HG03571 (cell line): ENCODE measurements at regions not wholly inside any gene's neighbourhood (a gene's known extent, or its start where the extent isn't known, plus 50 kb on each side); places are given as distances from the start of the nearest gene placed in this dataset.
A peak's percentile ranks its signal among the peaks of the same experiment; 100 is the strongest.
"Not testable (repeated sequence)": the region's sequence is repeated elsewhere in the genome, so short reads cannot be mapped to it uniquely, and the experiment has no call there.

Experiments
- ATAC-seq: cut with Tn5 transposase; IDR thresholded peaks from one replicate; pipeline ENCODE4 v1.9.1; 2021; ENCODE audit not compliant: unreplicated experiment

GRCh38 chr5:54404568-54404967, 50.9 kb upstream of the HSPB3 start:
- ATAC-seq, result no peak

- ATAC-seq, result no peak
Measured at GRCh38 chr5:54403885-54404416, 51.5 kb upstream of the HSPB3 start.

GRCh38 chr5:54403121-54403520, 52.4 kb upstream of the HSPB3 start:
- no peak for ATAC-seq

GRCh38 chr5:54401515-54401914, 54.0 kb upstream of the HSPB3 start:
- ATAC-seq, result peak; percentile 76

GRCh38 chr5:54398191-54398590, 57.3 kb upstream of the HSPB3 start:
- ATAC-seq, result no peak

- no peak for ATAC-seq
Measured at GRCh38 chr5:54397420-54397819, 58.1 kb upstream of the HSPB3 start.

GRCh38 chr5:54393007-54393406, 62.5 kb upstream of the HSPB3 start:
- ATAC-seq, result not testable (repeated sequence)

- ATAC-seq, result no peak
Measured at GRCh38 chr5:54390539-54391031, 64.9 kb upstream of the HSPB3 start.

- ATAC-seq, result no peak
Measured at GRCh38 chr5:54390015-54390414, 65.5 kb upstream of the HSPB3 start.

- not testable (repeated sequence) for ATAC-seq
Measured at GRCh38 chr5:54389399-54389798, 66.1 kb upstream of the HSPB3 start.

GRCh38 chr5:54388811-54389210, 66.7 kb upstream of the HSPB3 start:
- no peak for ATAC-seq

GRCh38 chr5:54388409-54388808, 67.1 kb upstream of the HSPB3 start:
- no peak for ATAC-seq

- ATAC-seq, result no peak
Measured at GRCh38 chr5:54387659-54388232, 67.8 kb upstream of the HSPB3 start.

- ATAC-seq, result no peak
Measured at GRCh38 chr5:54387031-54387430, 68.5 kb upstream of the HSPB3 start.

- ATAC-seq, result no peak
Measured at GRCh38 chr5:54385994-54386393, 69.5 kb upstream of the HSPB3 start.

GRCh38 chr5:54384356-54384933, 71.1 kb upstream of the HSPB3 start:
- ATAC-seq, result no peak

- ATAC-seq, result no peak
Measured at GRCh38 chr5:54383941-54384340, 71.6 kb upstream of the HSPB3 start.

- ATAC-seq, result no peak
Measured at GRCh38 chr5:54383225-54383901, 72.1 kb upstream of the HSPB3 start.

- ATAC-seq, result not testable (repeated sequence)
Measured at GRCh38 chr5:54381319-54381718, 70.9 kb upstream of the ARL15 start.

- ATAC-seq, result no peak
Measured at GRCh38 chr5:54379590-54379989, 69.2 kb upstream of the ARL15 start.

- ATAC-seq, result no peak
Measured at GRCh38 chr5:54378707-54379106, 68.3 kb upstream of the ARL15 start.

- ATAC-seq, result not testable (repeated sequence)
Measured at GRCh38 chr5:54377339-54377738, 67.0 kb upstream of the ARL15 start.
